ENCODE measurements at regions not wholly inside any gene's neighbourhood (a gene's known extent, or its start where the extent isn't known, plus 50 kb on each side); places are given as distances from the start of the nearest gene placed in this dataset.

GRCh38 chr12:118655588-118655987, 279.2 kb downstream of the SUDS3 start:
- no peak overlapping the region for H3K27ac Mint-ChIP-seq
- no peaks in the 10 kb centered on the region for H3K4me1 Mint-ChIP-seq
- Histone ChIP-seq H3F3A (replicated peaks; ENCODE audit: low read depth) (no peaks in the 10 kb centered on the region), H4K20me1 (replicated peaks; ENCODE audit: insufficient read depth) (no peaks in the 10 kb centered on the region), H3K27ac (ENCODE audit: low read depth) (no peak overlapping the region), H3K4me2 (no peak overlapping the region), H3K27me3 (ENCODE audit: insufficient read depth) (no peaks in the 10 kb centered on the region), H3K9me2 (ENCODE audit: insufficient read depth) (peaks cover 11% of the 10 kb centered on the region), H2AFZ (no peak overlapping the region), H3K4me3 (no peak overlapping the region), H3K4me1 (ENCODE audit: insufficient read depth) (no peaks in the 10 kb centered on the region), H3K79me2 (replicated peaks; ENCODE audit: insufficient read depth) (no peaks in the 10 kb centered on the region), H3K36me3 (ENCODE audit: insufficient read depth) (no peaks in the 10 kb centered on the region)
- H3K27me3 Mint-ChIP-seq (ENCODE audit: insufficient read depth, low read depth, poor library complexity), result no peaks in the 10 kb centered on the region
- peaks cover 8% of the 10 kb centered on the region for H3K9me3 Mint-ChIP-seq
- H3K36me3 Mint-ChIP-seq (ENCODE audit: low read depth), result no peaks in the 10 kb centered on the region
- no peak for DNase-seq (ENCODE audit: low spot score)
- no peak overlapping the region for H3K4me3 Mint-ChIP-seq
- no peak for ATAC-seq
- TF ChIP-seq ZNF331 (CRISPR knock-in tag; IDR thresholded peaks at IDR 0.05; ENCODE audit: low read depth) (no peak), ETS1 (IDR thresholded peaks at IDR 0.05) (no peak), STAT1 (IDR thresholded peaks at IDR 0.05; ENCODE audit: unreplicated experiment) (no peak), ZNF114 (CRISPR knock-in tag; IDR thresholded peaks at IDR 0.05) (no peak), EZH2 (IDR thresholded peaks at IDR 0.05; ENCODE audit: low read depth, unreplicated experiment) (no peak)

DNA sequence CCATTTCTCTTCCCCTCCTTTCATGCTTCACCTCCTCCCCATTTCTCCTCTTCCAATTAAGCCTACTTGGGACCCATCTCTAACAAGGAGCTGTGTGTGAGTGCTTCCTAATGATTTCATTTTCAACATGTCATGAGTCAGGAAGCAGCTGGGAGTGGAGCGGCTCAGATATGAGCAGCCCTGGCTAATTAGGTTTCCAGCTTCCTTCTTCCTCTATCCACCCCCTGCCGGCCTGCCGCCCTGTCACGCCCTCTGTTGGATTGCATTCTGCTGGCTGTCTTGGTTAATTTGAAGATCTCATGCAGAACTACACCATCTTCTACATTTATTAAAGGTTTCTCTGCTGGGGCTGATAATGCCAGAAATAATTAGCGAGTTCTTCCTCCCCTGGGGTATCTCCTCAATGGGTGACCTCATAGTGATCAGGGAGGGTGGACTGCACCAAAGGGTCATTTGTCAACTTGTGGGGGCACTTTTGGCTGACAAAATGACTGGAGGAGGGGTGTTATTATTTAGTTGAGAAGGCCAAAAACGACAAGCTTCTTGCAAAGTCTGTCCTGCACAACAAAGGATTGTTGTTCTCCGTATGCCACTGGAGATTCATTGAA, 300.9 kb upstream of the SRRM4 start:
- H3K9me2 ChIP-seq (ENCODE audit: insufficient read depth), result 0 out of 2 replicates have a peak, but pooled peaks cover 3% of the 10 kb centered on the region
- TF ChIP-seq CREB1 (CRISPR knock-in tag; IDR thresholded peaks at IDR 0.05; ENCODE audit: low read depth) (no peak), CTCF (conservative IDR thresholded peaks at IDR 0.05; ENCODE audit: low read depth in 2 of 2) (peak in 1 of 2 experiments; percentile 32; a peak in 2 of 4 replicates)
- H3K4me3 ChIP-seq, result no peak overlapping the region
- no peak overlapping the region for H3K4me2 ChIP-seq
- no peak overlapping the region for H3K27ac ChIP-seq (ENCODE audit: low read depth)
- H3K27me3 ChIP-seq (ENCODE audit: insufficient read depth), result no peaks in the 10 kb centered on the region
- H3K79me2 ChIP-seq (replicated peaks; ENCODE audit: insufficient read depth), result no peaks in the 10 kb centered on the region
- H3K27ac Mint-ChIP-seq, result no peak overlapping the region; the same call in 1 of the 2 replicates
- peaks cover 19% of the 10 kb centered on the region for H3K4me1 ChIP-seq (ENCODE audit: insufficient read depth)
- H3K27me3 Mint-ChIP-seq (ENCODE audit: insufficient read depth, low read depth, poor library complexity), result peaks cover 1% of the 10 kb centered on the region
- peaks cover 9% of the 10 kb centered on the region for H3K36me3 Mint-ChIP-seq (ENCODE audit: low read depth)
- H3K4me1 Mint-ChIP-seq, result peaks cover 19% of the 10 kb centered on the region
- no peaks in the 10 kb centered on the region for H3K36me3 ChIP-seq (ENCODE audit: insufficient read depth)
- no peaks in the 10 kb centered on the region for H4K20me1 ChIP-seq (replicated peaks; ENCODE audit: insufficient read depth)
- ATAC-seq (peak; percentile 45; the same call in 2 of the 3 replicates), DNase-seq (ENCODE audit: low spot score) (peak; percentile 22)
- no peak overlapping the region for H3K4me3 Mint-ChIP-seq
- H3K9me3 Mint-ChIP-seq, result peaks cover 20% of the 10 kb centered on the region
- peak overlapping the region; percentile 84 for H2AFZ ChIP-seq
- no peaks in the 10 kb centered on the region for H3F3A ChIP-seq (replicated peaks; ENCODE audit: low read depth)

All from GM23338 (cell line).